ENCODE measurements at regions not wholly inside any gene's neighbourhood (a gene's known extent, or its start where the extent isn't known, plus 50 kb on each side); places are given as distances from the start of the nearest gene placed in this dataset.
A peak's percentile ranks its signal among the peaks of the same experiment; 100 is the strongest.
"Not testable (repeated sequence)": the region's sequence is repeated elsewhere in the genome, so short reads cannot be mapped to it uniquely, and the experiment has no call there.

DNA sequence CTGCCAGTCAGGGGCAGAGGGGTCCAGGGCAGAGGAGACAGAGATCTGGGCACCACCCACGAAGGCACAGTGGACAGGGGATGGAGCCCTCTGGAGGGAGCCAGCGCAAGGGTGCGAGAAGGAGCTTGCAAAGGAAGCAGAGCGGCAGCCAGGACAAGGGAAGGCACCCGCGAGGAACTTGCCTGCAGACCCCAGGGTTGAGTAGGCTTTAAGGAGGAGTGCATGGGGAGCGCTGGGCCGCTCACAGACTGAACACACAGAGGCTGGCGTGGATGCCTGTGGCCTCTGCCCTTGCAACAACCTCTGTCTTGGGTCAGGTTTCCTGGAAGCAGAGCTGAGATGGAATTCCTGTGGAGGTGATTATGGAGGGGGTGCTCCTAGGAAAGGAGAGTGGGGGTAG is 374.4 kb downstream of the CNTNAP3B start:
- not testable (repeated sequence) for DNase-seq

DNA sequence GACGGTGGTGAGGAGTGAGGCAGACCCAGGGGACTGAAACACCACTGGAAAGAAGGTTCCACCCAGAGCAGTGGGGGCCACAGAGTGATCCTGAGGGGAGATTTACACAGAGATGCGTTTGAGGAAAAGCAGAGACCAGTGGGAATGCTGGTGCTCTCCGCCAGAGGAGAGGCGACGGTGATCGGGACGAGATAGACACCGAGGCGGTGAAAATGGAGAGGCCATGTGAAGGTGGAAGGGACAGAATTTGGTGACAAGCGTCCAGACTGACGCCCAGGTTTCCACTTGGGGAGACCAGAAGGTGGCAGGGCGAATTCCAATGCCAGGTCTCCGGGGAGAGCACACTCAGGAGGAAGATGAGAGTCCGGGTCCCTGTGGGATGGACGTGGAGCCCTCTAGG is 374.8 kb downstream of the CNTNAP3B start:
- not testable (repeated sequence) for DNase-seq

DNA sequence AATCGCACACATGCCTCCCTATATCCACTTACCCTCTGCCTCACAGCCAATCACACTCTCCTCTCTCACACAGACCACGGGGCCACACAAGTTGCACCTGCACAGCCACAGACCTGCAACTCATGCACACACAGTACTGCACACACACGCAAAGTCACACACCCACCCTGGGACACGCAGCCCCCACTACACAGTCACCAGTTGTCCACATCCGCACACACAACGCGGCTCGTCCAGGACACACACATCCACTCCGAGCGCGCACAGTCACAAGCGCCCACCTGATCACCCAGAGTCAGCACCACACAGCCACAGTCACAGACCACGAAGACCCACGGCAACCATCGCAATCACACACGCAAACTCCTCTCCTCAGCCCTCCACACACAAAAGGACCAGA is 387.3 kb downstream of the CNTNAP3B start:
- not testable (repeated sequence) for DNase-seq

DNA sequence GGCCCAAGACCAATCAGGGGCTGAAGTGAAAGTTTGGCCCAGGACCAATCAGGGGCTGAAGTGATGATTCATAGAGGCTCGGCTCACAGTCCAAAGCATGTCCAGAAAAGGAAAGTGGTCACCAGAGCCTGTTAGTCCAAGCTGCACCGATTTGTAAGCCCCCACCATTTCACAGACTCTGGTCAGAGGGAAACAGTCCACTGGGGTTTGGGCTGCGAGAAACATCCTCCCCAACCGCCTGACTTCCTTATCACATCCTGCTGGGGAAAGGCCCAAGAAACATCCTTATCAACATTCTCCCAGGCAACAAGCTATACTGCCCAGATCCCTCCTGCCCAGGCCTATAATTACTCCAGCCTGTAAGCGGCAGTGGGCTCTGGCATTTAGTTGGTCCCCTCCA is 388.1 kb downstream of the CNTNAP3B start:
- DNase-seq, result not testable (repeated sequence)

DNA sequence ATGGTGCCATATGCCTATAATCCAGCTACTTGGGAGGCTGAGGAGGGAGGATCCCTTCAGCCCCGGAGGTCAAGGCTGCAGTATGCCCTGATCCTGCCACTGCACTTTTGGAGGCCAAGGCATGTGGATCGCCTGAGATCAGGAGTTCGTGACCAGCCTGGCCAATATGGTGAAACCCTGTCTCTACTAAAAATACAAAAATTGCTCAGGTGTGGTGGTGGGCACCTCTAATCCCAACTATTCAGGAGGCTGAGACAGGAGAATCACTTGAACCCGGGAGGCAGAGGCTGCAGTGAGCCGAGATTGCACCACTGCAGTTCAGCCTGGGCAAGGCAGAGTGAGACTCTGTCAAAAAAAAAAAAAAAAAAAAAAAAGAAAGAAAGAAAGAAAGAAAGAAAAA is 390.5 kb downstream of the CNTNAP3B start:
- DNase-seq, result not testable (repeated sequence)

DNA sequence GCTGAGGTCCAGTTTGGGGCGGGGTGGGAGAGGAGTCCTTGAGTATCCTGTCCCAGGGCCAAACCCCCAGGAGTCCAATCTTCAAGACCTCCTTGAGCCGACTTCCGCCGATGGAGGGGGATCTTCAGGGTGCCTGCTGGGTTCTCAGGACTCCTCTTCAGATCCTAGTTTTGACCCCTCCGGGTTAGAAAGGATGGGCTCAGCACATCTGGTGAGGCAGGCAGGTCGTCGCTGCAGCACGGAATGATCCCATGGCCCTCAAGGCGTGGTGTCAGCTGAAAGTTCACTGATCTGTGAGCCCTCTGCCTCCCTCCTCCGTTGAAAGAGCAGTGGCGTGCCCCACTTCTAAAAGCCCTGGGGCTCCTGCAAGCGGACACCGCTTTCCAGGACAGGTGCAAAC is 430.0 kb downstream of the CNTNAP3B start:
- not testable (repeated sequence) for DNase-seq

DNA sequence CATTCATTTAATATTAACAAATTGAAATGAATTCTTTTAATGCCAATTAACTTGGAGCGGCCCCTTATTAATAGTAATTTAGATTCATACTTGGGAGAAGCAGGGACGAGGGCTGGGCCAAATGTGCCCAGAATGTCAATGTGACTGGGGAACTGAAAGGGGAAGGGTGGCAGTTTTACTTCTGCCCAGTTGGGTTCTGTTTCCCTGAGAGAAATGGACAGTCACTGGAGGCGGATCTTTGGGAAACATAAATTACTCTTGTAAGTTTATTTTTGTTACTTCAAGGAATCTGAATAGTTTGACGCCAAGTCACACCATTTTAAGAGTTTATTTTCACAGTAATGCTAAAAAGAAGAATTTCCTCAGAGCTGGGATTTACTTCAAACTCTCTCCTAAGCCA is 432.1 kb downstream of the CNTNAP3B start:
- peak; percentile 23 to 50 for DNase-seq

DNA sequence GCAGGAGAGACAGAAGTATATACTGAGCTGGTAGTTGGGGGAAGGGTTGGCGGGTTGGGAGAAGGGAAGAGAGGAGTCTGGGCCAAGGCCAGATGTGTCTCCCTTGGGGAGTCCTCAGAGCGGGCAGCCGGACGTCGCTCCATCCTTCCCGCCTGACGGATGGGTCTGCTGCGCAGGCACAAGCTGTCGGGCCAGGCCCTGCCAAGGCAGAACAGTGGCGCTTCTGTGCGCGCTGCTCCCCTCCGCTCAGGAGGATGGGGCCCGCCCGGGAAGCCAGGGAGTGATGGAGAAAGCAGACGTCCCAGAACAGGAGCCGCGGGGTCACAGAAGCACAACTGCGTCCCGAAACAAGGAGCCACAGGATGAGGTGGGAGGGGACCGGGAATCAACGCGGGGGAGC is 449.9 kb downstream of the CNTNAP3B start:
- not testable (repeated sequence) for DNase-seq

DNA sequence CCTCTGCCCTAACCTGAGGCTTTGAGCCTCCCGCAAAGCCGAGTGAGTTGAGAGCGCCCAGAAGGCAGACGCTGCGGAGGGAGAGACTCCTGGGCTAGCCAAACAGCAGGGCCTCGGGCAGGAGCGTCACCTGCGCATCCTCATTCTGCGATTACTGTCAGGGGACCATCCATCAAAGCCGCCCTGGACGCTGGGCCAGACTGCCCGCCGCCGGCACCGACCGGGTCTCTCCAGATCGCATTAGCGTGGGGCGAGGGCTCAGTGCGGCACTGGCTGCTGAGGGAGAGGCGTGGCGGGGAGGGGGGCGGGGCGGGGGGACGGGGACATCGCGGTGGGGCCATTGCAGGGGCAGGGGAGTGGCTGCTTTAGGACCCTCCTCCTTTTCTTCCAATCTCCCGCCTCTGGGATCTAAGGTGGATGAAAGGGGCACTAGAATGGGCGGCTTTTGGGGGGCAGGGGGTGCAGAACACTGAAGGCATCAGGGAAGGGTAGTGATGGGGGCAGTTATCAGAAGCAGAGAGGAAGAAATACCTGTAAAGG is 465.7 kb downstream of the CNTNAP3B start:
- DNase-seq, result not testable (repeated sequence)

DNA sequence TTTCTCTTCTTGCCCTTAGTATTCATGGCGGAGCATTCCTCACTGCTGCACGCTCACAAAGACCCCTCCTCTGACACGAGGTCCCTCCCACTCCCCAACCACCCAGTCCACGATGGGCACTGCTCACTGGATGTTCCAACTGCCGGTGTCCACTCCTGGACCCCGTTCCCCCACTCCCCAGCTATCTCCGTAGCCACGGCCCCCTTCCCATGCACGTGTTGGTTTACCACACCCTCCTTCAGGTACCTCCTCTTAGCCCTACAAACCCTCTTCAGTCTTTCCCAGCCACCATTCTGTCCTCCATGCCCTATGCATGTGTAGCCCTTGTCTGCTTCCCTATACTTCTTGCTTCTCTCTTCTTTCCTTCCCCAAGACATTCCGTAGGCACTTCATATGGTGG is 469.6 kb upstream of the ZNG1F start:
- DNase-seq, result not testable (repeated sequence)

DNA sequence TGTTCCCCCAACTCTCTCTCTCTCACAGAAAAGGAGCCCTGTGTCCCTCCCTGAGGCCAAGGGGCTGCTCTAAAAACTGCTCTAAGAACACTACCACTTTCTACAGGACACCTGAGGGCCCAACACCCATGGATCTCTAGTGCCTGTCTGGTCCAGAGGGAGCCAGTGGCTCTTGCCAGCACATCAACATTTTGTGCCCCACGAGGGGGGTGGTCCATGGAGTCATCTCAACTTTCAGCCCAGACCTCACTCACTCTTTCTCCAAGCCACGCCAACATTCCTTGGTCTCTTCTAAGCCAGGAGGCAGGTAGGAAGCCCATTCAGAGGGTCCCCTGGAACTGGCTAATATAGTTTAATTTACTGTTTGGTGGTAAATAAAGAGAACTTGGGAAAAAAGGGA is 469.0 kb upstream of the ZNG1F start:
- DNase-seq, result not testable (repeated sequence)

DNA sequence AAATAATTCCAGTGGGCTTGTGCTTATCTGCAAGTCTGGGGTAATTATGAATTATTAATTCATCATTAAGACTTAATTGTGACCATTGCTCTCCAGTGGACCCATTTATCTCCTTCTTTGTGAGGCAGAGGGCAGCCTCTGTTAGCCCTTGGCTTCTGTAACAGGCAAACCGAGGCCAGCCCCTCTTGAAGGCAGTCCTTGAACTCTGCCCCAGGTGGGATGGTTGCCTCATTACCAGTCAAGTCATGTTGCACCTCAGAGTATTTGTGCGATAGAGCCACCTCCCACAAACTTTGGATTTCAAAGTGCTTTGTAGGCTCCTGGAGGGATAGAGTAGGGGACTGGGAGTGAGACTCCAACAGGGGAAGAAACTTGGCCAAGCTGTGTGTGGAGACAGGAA is 468.0 kb upstream of the ZNG1F start:
- not testable (repeated sequence) for DNase-seq

DNA sequence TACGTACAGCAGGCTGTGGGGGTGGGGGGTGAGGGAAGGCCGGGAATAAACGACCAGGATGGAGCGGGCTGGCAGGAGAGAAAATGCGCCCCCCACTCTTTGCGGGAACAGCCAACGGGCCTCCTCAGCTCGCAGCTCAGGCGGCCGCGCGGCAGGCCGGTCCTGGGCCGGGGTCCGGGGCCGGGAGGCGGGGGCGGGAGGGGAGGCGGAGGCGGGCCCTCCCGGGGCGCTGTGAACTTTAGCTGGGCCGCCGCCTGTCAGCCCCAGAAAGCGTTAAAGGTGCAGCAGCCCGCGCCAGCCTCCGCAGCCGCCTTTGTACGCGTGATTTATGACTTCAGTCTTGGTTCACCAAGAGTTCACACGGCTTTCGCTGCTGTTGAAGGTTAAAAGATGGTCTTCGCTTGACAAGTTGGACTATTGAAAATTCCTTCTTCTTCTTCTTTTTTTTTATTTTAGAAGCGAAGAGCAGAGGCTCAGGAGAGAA is 466.0 kb upstream of the ZNG1F start:
- not testable (repeated sequence) for DNase-seq

DNA sequence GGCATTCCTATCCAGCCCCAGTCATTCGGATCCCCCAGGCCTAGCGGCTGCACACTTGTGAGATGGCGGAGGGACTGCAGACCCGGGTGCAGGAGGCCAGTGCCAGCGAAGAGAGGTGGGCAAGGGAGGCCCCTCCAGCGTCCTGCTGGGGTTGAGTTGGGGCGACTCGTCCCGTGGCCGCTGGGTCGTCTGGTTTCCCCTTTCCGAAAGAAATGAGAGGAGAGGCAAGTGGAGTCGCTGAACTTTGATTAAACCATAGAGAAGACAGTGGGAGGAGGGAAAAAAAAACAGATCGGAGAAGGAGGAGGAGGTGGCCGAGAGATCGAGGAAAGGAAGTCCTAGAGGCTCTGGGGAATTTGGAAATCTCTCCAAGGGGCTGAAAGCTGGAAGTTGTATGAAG is 465.2 kb upstream of the ZNG1F start:
- DNase-seq, result not testable (repeated sequence)

DNA sequence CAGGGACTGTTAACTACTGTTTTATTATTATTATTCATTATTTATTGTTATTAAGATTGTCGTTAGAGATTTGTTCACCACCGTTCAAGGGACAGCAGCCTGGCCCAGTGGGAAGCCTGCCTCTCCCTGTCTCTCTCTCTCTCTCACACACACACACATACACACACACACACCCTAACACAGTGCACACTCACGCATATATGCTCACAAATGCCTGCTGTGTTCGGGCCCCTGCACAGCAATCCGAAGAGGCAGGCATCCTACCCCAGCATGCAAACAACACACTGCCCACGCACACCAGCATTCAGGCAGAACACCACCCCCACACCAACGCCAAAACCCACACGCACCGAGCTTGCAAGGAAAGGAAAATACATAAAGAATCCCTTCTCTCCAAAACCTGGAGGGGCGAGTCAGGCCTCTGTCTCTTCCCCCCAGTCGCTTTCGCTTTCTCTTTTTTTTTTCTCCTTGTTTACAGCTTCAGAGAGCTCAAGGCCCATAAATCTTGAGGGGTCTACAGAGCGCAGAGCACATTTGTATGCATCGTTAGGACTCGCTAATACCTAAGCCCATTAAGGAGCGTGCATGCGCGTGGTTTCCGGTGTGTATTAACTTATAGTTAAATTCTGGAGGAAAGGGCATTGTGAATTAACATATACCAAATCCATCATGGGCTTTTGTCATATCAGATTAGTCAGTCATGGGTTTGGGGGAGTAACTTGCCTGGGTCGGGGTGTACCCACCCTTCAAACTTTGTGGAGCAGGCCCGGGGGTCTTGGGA is 464.6 kb upstream of the ZNG1F start:
- DNase-seq, result not testable (repeated sequence)

DNA sequence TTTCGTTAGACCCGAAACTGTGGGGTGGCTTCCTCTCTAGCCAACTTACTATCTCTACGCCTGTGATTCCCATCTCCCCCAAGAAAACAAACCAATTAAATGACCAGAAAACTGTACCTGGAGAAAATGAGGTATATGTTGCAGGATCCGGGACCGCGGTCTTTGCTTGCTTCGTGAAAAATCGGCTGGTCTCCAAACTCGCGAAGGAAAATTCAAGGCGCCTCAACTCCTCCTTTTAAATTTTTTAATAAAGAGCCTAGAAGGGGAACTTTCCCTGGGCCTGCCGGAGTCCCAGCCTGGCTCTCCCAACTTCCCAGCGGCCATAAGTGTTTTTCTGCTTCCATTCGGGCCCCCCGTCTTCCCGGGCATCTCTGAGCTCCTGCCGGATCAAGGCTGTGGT is 463.7 kb upstream of the ZNG1F start:
- not testable (repeated sequence) for DNase-seq

DNA sequence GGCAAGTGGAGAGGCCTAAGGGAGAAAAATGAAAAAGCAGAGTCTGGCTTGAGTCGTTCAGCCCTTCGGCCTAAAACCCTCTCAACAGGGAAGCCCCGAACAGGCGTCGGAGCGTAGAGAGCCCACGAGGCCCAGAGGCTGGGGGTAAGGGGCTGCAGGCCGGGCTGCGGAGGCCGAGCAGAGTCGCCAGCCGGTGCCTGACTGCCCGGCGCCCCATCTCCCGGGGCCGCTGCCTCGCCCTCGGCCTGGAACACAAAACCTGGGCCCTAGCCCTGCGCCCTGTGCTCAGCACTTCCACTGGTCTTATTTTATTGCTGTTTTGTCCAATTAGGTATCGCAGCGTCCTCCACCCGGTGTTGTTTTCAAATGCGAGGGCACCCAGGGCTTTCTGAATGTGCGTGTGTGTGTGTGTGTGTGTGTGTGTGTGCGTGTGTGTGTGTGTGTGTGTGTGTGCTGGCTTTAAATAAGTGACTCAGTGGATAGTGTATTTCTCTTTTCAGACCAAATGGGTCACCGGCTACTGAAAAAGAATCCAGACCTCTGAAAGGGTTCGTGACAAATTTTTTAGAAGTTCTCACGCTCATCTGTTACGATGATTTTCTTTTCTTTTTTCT is 463.1 kb upstream of the ZNG1F start:
- not testable (repeated sequence) for DNase-seq

DNA sequence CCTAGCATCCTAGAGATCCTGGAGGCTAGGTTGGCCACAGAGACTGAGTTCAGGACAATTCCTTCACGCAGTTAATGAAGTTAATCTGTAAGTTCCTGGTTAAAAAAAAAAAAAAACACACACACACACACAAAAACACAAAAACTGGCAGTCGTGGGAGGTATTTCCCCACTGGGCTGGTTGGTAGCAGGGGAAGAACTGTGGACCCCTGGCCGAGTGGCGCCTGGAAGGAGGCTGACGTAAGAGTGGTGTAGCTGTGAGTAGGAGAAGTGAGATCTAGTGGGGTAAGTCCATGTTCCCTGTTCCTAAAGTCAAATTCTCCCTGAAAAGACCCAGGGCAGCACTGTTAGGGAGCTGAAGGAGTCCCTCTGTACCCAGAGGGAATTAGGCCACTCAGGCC is 461.0 kb upstream of the ZNG1F start:
- peak in 1 of 2 donors; percentile 10 for DNase-seq

DNA sequence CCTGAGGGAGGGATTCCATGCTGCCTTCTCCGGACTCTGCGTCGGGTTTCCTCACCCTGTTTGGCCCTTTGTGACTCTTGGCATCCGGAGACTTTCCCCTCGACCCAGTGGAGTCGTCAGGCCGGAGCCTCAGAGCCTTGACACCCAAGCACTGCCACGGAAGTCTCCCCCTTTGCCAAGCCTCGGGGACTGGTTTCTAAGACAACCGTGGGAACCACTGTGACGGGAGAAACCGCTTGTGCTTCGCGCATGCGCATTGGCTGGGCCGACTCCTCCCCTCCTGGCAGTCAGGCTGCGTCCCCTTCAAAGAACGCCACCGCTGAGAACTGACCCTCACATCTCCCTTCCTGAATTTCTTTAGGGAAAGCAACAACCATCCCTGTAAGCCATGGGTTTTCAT is 459.4 kb upstream of the ZNG1F start:
- not testable (repeated sequence) for DNase-seq

DNA sequence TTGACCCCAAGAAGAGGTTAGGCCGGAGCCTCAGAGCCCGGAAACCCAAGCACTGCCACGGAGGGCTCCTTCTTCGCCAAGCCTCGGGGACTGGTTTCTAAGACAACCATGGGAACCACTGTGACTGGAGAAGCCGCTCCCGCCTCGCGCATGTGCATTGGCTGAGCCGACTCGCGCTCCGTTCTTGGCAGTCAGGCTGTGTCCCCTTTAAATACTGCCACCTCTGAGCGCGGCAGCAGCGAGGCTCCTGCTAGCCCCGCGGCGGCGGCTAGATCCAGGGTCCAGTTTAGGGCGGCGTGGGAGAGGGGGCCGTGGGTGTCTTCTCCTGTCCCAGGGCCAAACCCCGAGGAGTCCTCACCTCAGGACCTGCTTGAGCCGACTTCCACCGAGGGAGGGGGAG is 457.1 kb upstream of the ZNG1F start:
- not testable (repeated sequence) for DNase-seq

DNA sequence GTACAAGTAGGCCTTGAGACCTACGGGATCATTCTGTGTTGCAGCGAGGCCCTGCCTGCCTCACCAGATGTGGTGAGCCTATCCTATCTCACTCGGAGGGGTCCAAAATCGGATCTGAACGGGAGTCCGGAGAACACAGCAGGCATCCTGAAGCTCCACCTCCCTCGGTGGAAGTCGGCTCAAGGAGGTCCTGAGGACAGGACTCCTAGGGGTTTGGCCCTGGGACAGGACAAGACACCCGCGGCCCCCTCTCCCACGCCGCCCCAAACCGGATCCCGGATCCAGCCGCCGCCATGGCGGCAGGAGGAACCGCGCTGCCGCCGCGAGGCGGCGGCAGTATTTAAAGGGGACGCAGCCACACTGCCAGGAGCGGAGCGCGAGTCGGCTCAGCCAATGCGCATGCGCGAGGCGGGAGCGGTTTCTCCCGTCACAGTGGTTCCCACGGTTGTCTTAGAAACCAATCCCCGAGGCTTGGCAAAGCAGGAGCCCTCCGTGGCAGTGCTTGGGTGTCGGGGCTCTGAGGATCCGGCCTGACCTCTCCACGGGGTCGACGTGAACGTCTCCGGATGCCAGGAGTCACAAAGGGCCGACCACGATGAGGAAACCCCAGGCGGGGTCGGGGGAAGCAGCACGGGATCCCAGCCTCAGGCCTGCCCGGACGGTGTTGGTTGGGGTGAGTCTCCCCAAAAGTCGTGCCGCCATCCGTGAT is 454.6 kb upstream of the ZNG1F start:
- peak in 1 of 2 donors; percentile 73 for DNase-seq

DNA sequence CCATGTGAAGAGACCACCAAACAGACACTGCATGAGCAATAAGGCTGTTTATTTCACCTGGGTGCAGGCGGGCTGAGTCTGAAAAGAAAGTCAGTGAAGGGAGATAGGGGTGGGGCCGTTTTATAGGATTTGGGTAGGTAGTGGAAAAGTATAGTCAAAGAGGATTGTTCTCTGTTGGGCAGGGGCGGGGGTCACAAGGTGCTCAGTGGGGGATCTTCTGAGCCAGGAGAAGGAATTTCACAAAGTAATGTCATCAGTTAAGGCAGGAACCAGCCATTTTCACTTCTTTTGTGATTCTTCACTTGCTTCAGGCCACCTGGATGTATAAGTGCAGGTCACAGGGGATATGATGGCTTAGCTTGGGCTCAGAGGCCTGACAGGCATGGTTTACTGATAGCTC is 444.6 kb upstream of the ZNG1F start:
- DNase-seq, result not testable (repeated sequence)

DNA sequence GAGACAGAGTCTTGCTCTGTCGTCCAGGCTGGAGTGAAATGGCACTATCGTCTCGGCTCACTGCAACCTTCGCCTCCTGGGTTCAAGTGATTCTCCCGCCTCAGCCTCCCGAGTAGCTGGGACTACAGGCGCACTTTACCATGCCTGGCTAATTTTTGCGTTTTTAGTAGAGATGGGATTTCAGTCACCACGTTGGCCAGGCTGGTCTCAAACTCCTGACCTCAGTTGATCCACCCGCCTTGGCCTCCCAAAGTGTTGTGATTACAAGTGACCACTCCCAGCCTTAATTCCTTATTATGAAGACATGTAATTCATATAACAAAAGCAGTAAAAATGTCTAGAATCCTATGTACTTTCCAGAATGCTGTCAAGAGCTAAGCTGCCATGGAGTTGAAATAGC is 434.5 kb upstream of the ZNG1F start:
- not testable (repeated sequence) for DNase-seq
